Activated CD8-positive, alpha-beta memory T cell treated with anti-CD3 and anti-CD28 coated beads, Interleukin-2, amount 10 ng/mL, durations not matched to agents 7 days and 5 days (primary cell): ENCODE measurements at regions not wholly inside any gene's neighbourhood (a gene's known extent, or its start where the extent isn't known, plus 50 kb on each side); places are given as distances from the start of the nearest gene placed in this dataset.

Experiments used
- ATAC-seq: fragments of 150-1000 bp; cut with Tn5 transposase; one replicate; pipeline ENCODE4 v1.10.0; 2021; ENCODE audit warnings: moderate library complexity
- CTCF ChIA-PET: fragments of 350-600 bp; sonication (Branson Sonifier 250); formaldehyde crosslinking; loops from one replicate; lab custom pipeline; 2021; ENCODE audit warnings: antibody characterized with exemption; lab: Charles Lee
- DNase-seq: peaks from one replicate; pipeline ENCODE4 v3.0.0-alpha.2; 2020
- H3K27ac Mint-ChIP-seq: one replicate; pipeline ENCODE4 v1.8.0; 2021; ENCODE audit warnings: mild to moderate bottlenecking, mixed read lengths
- H3K27me3 Mint-ChIP-seq: one replicate; pipeline ENCODE4 v1.8.0; 2021; ENCODE audit warnings: mixed read lengths
- H3K36me3 Mint-ChIP-seq: one replicate; pipeline ENCODE4 v1.8.0; 2021; ENCODE audit warnings: mild to moderate bottlenecking, mixed read lengths
- H3K4me1 Mint-ChIP-seq: one replicate; pipeline ENCODE4 v1.8.0; 2021; ENCODE audit warnings: mixed read lengths
- H3K4me3 Mint-ChIP-seq: one replicate; pipeline ENCODE4 v1.8.0; 2021; ENCODE audit warnings: mild to moderate bottlenecking, moderate library complexity, mixed read lengths
- H3K9me3 Mint-ChIP-seq: one replicate; pipeline ENCODE4 v1.8.0; 2022; ENCODE audit warnings: low read depth, mixed read lengths

- no peak for ATAC-seq
- CTCF ChIA-PET, result no interaction called here
- H3K4me1 Mint-ChIP-seq, result peaks cover 9% of the 10 kb centered on the region
- peaks cover 4% of the 10 kb centered on the region for H3K9me3 Mint-ChIP-seq
- H3K27ac Mint-ChIP-seq, result no peak overlapping the region
- no peak for DNase-seq
- H3K27me3 Mint-ChIP-seq, result no peaks in the 10 kb centered on the region
- H3K4me3 Mint-ChIP-seq, result no peak overlapping the region
- peaks cover 3% of the 10 kb centered on the region for H3K36me3 Mint-ChIP-seq
Observed at GRCh38 chr9:96052686-96053085, 177.2 kb downstream of the ERCC6L2 start.

- CTCF ChIA-PET, result no interaction called here
- Mint-ChIP-seq H3K4me3 (no peak overlapping the region), H3K4me1 (peaks cover 3% of the 10 kb centered on the region), H3K27ac (no peak overlapping the region), H3K9me3 (peaks cover 4% of the 10 kb centered on the region), H3K36me3 (peaks cover 3% of the 10 kb centered on the region), H3K27me3 (peaks cover 5% of the 10 kb centered on the region)
- DNase-seq (no peak), ATAC-seq (no peak)
Observed at GRCh38 chr9:96051423-96051822, 175.9 kb downstream of the ERCC6L2 start.

GRCh38 chr9:96050861-96051155 lies 175.3 kb downstream of the ERCC6L2 start:
- CTCF ChIA-PET, result no interaction called here
- DNase-seq (no peak), ATAC-seq (no peak)
- Mint-ChIP-seq H3K9me3 (peaks cover 4% of the 10 kb centered on the region), H3K4me1 (peaks cover 3% of the 10 kb centered on the region), H3K4me3 (no peak overlapping the region), H3K27ac (no peak overlapping the region), H3K36me3 (peaks cover 3% of the 10 kb centered on the region), H3K27me3 (peaks cover 5% of the 10 kb centered on the region)

GRCh38 chr9:96050048-96050860 lies 174.8 kb downstream of the ERCC6L2 start:
- no peak for DNase-seq
- Mint-ChIP-seq H3K9me3 (peaks cover 4% of the 10 kb centered on the region), H3K4me3 (no peak overlapping the region), H3K27me3 (peaks cover 5% of the 10 kb centered on the region), H3K4me1 (peaks cover 3% of the 10 kb centered on the region), H3K27ac (no peak overlapping the region), H3K36me3 (peaks cover 3% of the 10 kb centered on the region)
- no peak for ATAC-seq
- CTCF ChIA-PET, result no interaction called here

GRCh38 chr9:96048956-96049831 lies 173.7 kb downstream of the ERCC6L2 start:
- no peak for DNase-seq
- H3K9me3 Mint-ChIP-seq, result peaks cover under 1% of the 10 kb centered on the region
- H3K36me3 Mint-ChIP-seq, result peaks cover 2% of the 10 kb centered on the region
- no peak for ATAC-seq
- H3K4me1 Mint-ChIP-seq, result peaks cover 3% of the 10 kb centered on the region
- peaks cover 5% of the 10 kb centered on the region for H3K27me3 Mint-ChIP-seq
- CTCF ChIA-PET, result interaction anchor here (1.1 kb wide), 1 partner anchor 8 kb away, joined by 3 read pairs; no protein-coding TSS in a partner anchor
- H3K27ac Mint-ChIP-seq, result no peak overlapping the region
- no peak overlapping the region for H3K4me3 Mint-ChIP-seq

GRCh38 chr9:96048104-96048955 lies 172.8 kb downstream of the ERCC6L2 start:
- CTCF ChIA-PET, result interaction anchor here (1.1 kb wide), 1 partner anchor 9 kb away, joined by 3 read pairs; no protein-coding TSS in a partner anchor
- no peak for ATAC-seq
- no peak overlapping the region for H3K4me3 Mint-ChIP-seq

GRCh38 chr9:96047741-96048103 lies 172.2 kb downstream of the ERCC6L2 start:
- H3K4me3 Mint-ChIP-seq, result no peak overlapping the region
- H3K27me3 Mint-ChIP-seq, result peaks cover 5% of the 10 kb centered on the region
- ATAC-seq (no peak), DNase-seq (no peak)
- H3K36me3 Mint-ChIP-seq, result no peaks in the 10 kb centered on the region
- peaks cover 3% of the 10 kb centered on the region for H3K4me1 Mint-ChIP-seq
- no peak overlapping the region for H3K27ac Mint-ChIP-seq
- CTCF ChIA-PET, result interaction anchor here (1.1 kb wide), 1 partner anchor 10 kb away, joined by 3 read pairs; no protein-coding TSS in a partner anchor
- H3K9me3 Mint-ChIP-seq, result no peaks in the 10 kb centered on the region

More at GRCh38 chr9:96048104-96048955, 172.8 kb downstream of the ERCC6L2 start:
- no peak for DNase-seq
- Mint-ChIP-seq H3K9me3 (no peaks in the 10 kb centered on the region), H3K27ac (no peak overlapping the region), H3K27me3 (peaks cover 5% of the 10 kb centered on the region), H3K36me3 (no peaks in the 10 kb centered on the region), H3K4me1 (peaks cover 3% of the 10 kb centered on the region)

- Mint-ChIP-seq H3K9me3 (no peaks in the 10 kb centered on the region), H3K27me3 (peaks cover 5% of the 10 kb centered on the region), H3K4me3 (no peak overlapping the region), H3K27ac (no peak overlapping the region), H3K36me3 (no peaks in the 10 kb centered on the region), H3K4me1 (peaks cover 3% of the 10 kb centered on the region)
- ATAC-seq, result no peak
- no peak for DNase-seq
- CTCF ChIA-PET, result no interaction called here
Observed at GRCh38 chr9:96047116-96047639, 171.7 kb downstream of the ERCC6L2 start.

- peaks cover 5% of the 10 kb centered on the region for H3K27me3 Mint-ChIP-seq
- no peaks in the 10 kb centered on the region for H3K36me3 Mint-ChIP-seq
- no peak overlapping the region for H3K27ac Mint-ChIP-seq
- ATAC-seq (no peak), DNase-seq (no peak)
- CTCF ChIA-PET, result interaction anchor here (1.3 kb wide), 1 partner anchor 20 kb away, joined by 4 read pairs; no protein-coding TSS in a partner anchor
- H3K9me3 Mint-ChIP-seq, result no peaks in the 10 kb centered on the region
- no peak overlapping the region for H3K4me3 Mint-ChIP-seq
- H3K4me1 Mint-ChIP-seq, result peaks cover 3% of the 10 kb centered on the region
Observed at GRCh38 chr9:96045811-96046210, 170.3 kb downstream of the ERCC6L2 start.

GRCh38 chr9:96044401-96044800 lies 168.9 kb downstream of the ERCC6L2 start:
- ATAC-seq (no peak), DNase-seq (no peak)
- Mint-ChIP-seq H3K9me3 (no peaks in the 10 kb centered on the region), H3K4me1 (peaks cover 3% of the 10 kb centered on the region), H3K4me3 (no peak overlapping the region), H3K27me3 (peaks cover 5% of the 10 kb centered on the region), H3K27ac (no peak overlapping the region), H3K36me3 (peaks cover 2% of the 10 kb centered on the region)
- CTCF ChIA-PET, result no interaction called here

- CTCF ChIA-PET, result no interaction called here
- DNase-seq (no peak), ATAC-seq (no peak)
- Mint-ChIP-seq H3K9me3 (peaks cover 14% of the 10 kb centered on the region), H3K4me1 (peaks cover 14% of the 10 kb centered on the region), H3K27ac (no peak overlapping the region), H3K27me3 (peaks cover 2% of the 10 kb centered on the region), H3K36me3 (peaks cover 18% of the 10 kb centered on the region), H3K4me3 (no peak overlapping the region)
Observed at GRCh38 chr9:96040591-96041461, 165.3 kb downstream of the ERCC6L2 start.

- H3K27ac Mint-ChIP-seq, result no peak overlapping the region
- H3K27me3 Mint-ChIP-seq, result peaks cover 2% of the 10 kb centered on the region
- CTCF ChIA-PET, result no interaction called here
- H3K4me1 Mint-ChIP-seq, result peaks cover 14% of the 10 kb centered on the region
- H3K4me3 Mint-ChIP-seq, result no peak overlapping the region
- DNase-seq (no peak), ATAC-seq (no peak)
- H3K36me3 Mint-ChIP-seq, result peaks cover 21% of the 10 kb centered on the region
- peaks cover 17% of the 10 kb centered on the region for H3K9me3 Mint-ChIP-seq
Observed at GRCh38 chr9:96038914-96039313, 163.4 kb downstream of the ERCC6L2 start.
